Transverse colon (tissue), 4 donors: ENCODE measurements at regions not wholly inside any gene's neighbourhood (a gene's known extent, or its start where the extent isn't known, plus 50 kb on each side); places are given as distances from the start of the nearest gene placed in this dataset.

Experiments
- DNase-seq: peaks from one replicate; pipeline ENCODE4 v3.0.0-alpha.2; 2019
- H3K27ac ChIP-seq, 4 donors: fragments of 200-600 bp; sonication (generic); 2 replicates each; pipeline ENCODE4 v1.5.1; 2016 to 2018; ENCODE audit warnings: inconsistent platforms in 4 of 4
- H3K27me3 ChIP-seq: fragments of 200-600 bp; sonication (generic); 2 replicates; pipeline ENCODE4 v1.5.1; 2017; ENCODE audit warnings: inconsistent platforms
- H3K36me3 ChIP-seq, 4 donors: fragments of 200-600 bp; sonication (generic); 2 replicates each; pipeline ENCODE4 v1.5.1; 2017 to 2019; ENCODE audit warnings: inconsistent platforms in 4 of 4
- H3K4me1 ChIP-seq, 4 donors: fragments of 200-600 bp; sonication (generic); 2 replicates each; pipeline ENCODE4 v1.5.1; 2017 to 2020; ENCODE audit warnings: inconsistent platforms in 4 of 4
- H3K4me3 ChIP-seq, 4 donors: fragments of 200-600 bp; sonication (generic); 1 replicate in 1 of 4; 2 replicates in 3 of 4; pipeline versions ENCODE4 v1.5.1 to v1.6.1; 2017 to 2019; ENCODE audit warnings: inconsistent platforms in 4 of 4
- H3K9me3 ChIP-seq, 2 donors: fragments of 200-600 bp; sonication (generic); 2 replicates each; pipeline ENCODE4 v1.5.1; 2017 to 2019; ENCODE audit warnings: inconsistent platforms in 2 of 2
- CTCF ChIP-seq, 5 experiments: fragments of 200-600 bp in 3 of 5; fragments of 450-650 bp in 2 of 5; sonication (generic) in 3 of 5; IDR thresholded peaks; 1 replicate in 2 of 5; 2 replicates in 3 of 5; pipeline ENCODE4 v1.5.1; 2016 to 2017; ENCODE audit warnings: antibody characterized with exemption in 5 of 5, inconsistent platforms in 3 of 5, mild to moderate bottlenecking in 2 of 5, moderate library complexity in 1 of 5
- EP300 ChIP-seq: sonication (generic); formaldehyde crosslinking; IDR thresholded peaks from one replicate; pipeline ENCODE4 v1.6.1; 2017; ENCODE audit warnings: antibody characterized with exemption, low read depth
- POLR2A ChIP-seq: fragments of 450-650 bp; IDR thresholded peaks from one replicate; pipeline ENCODE4 v1.6.1; 2016; ENCODE audit warnings: antibody characterized with exemption, mild to moderate bottlenecking, moderate library complexity
- POLR2AphosphoS5 ChIP-seq, 3 donors: sonication (generic); formaldehyde crosslinking; IDR thresholded peaks; one replicate each; pipeline ENCODE4 v1.6.1; 2016; ENCODE audit warnings: antibody characterized with exemption in 3 of 3
- WGBS, 2 donors: methylation state at CpG; one replicate each; pipeline ENCODE4 v1.1.5; 2018; ENCODE audit warnings: low coverage in 1 of 2; 5-methylcytosine and 5-hydroxymethylcytosine counted together
- in situ Hi-C, 4 donors: fragments of 200-750 bp; cut with MboI; loops; one replicate each; pipeline versions ENCODE4 v1.15.0 to v1.15.1; 2017; ENCODE audit warnings: low sequenced_read_pairs in 3 of 4, low pct_ligation_motif_present in 1 of 4, low pct_unique_long_range_greater_than_20kb in 1 of 4
- intact Hi-C: fragments of 100-400 bp; cut with DNase I; formaldehyde crosslinking; loops from one replicate; pipeline ENCODE4 v1.15.1; 2023; ENCODE audit warnings: low total_unique reads

GRCh38 chr1:38783640-38784229 lies 75.8 kb downstream of the RRAGC start:
- TF ChIP-seq POLR2A = no peak
- Histone ChIP-seq H3K4me3 (no peak overlapping the region), H3K4me1 (peaks cover 0 to 4% (median 0%) of the 10 kb centered on the region in 4 donors), H3K9me3 (no peaks in the 10 kb centered on the region), H3K27me3 (peaks cover 93% of the 10 kb centered on the region), H3K36me3 (no peaks in the 10 kb centered on the region), H3K27ac (no peak overlapping the region)
- WGBS, 2 donors = 17 to 31% methylated on average over 4 to 33 of the region's 34 CpGs
- intact Hi-C loops = no loop called here
- in situ Hi-C loops = no loop called here
- no peak for DNase-seq

GRCh38 chr1:38781872-38782617 lies 77.5 kb downstream of the RRAGC start:
- TF ChIP-seq POLR2A = no peak
- no peak for TF ChIP-seq POLR2AphosphoS5 (IDR thresholded peaks at IDR 0.05)
- no peak for TF ChIP-seq EP300
- TF ChIP-seq CTCF (IDR thresholded peaks at IDR 0.05) = no peak
- no peak for DNase-seq
- intact Hi-C loops = no loop called here
- Histone ChIP-seq H3K4me1 (peaks cover 0 to 4% (median 0%) of the 10 kb centered on the region in 4 donors), H3K36me3 (no peaks in the 10 kb centered on the region), H3K4me3 (no peak overlapping the region), H3K27me3 (peaks cover 77% of the 10 kb centered on the region), H3K9me3 (no peaks in the 10 kb centered on the region), H3K27ac (no peak overlapping the region)
- WGBS, 2 donors = 50 to 60% methylated on average over 4 of the region's 4 CpGs
- in situ Hi-C loops = no loop called here

- WGBS, 2 donors = 62% methylated on average over 3 to 4 of the region's 4 CpGs
- Histone ChIP-seq H3K9me3 (no peaks in the 10 kb centered on the region), H3K27me3 (peaks cover 59% of the 10 kb centered on the region), H3K4me3 (no peak overlapping the region), H3K36me3 (no peaks in the 10 kb centered on the region), H3K4me1 (peaks cover 0 to 4% (median 0%) of the 10 kb centered on the region in 4 donors), H3K27ac (no peak overlapping the region)
- in situ Hi-C loops = no loop called here
- TF ChIP-seq CTCF (IDR thresholded peaks at IDR 0.05) = no peak
- no peak for TF ChIP-seq POLR2A
- no peak for TF ChIP-seq EP300
- TF ChIP-seq POLR2AphosphoS5 (IDR thresholded peaks at IDR 0.05) = no peak
- intact Hi-C loops = no loop called here
- DNase-seq = no peak
Observed at GRCh38 chr1:38780133-38780532, 79.4 kb downstream of the RRAGC start.

- WGBS, 2 donors = 46 to 65% methylated on average over 3 to 5 of the region's 5 CpGs
- no peak for DNase-seq
- H3K27ac ChIP-seq = no peak overlapping the region
- H3K4me3 ChIP-seq = no peak overlapping the region
- H3K9me3 ChIP-seq = no peaks in the 10 kb centered on the region
- peaks cover 53% of the 10 kb centered on the region for H3K27me3 ChIP-seq
- peaks cover 0 to 4% (median 0%) of the 10 kb centered on the region in 4 donors for H3K4me1 ChIP-seq
- in situ Hi-C loops (no loop called here), intact Hi-C loops (no loop called here)
- no peak for TF ChIP-seq CTCF (IDR thresholded peaks at IDR 0.05)
- H3K36me3 ChIP-seq = no peaks in the 10 kb centered on the region
Observed at GRCh38 chr1:38779491-38779890, 80.1 kb downstream of the RRAGC start.
